ENCODE measurements at regions not wholly inside any gene's neighbourhood (a gene's known extent, or its start where the extent isn't known, plus 50 kb on each side); places are given as distances from the start of the nearest gene placed in this dataset.

- H3K4me3 Mint-ChIP-seq: no peak overlapping the region
- Histone ChIP-seq H4K20me1 (ENCODE audit: low read depth) (no peaks in the 10 kb centered on the region), H3K4me2 (no peak overlapping the region), H2AFZ (replicated peaks) (no peak overlapping the region), H3K36me3 (peaks cover 4% of the 10 kb centered on the region), H3F3A (ENCODE audit: low read depth) (no peaks in the 10 kb centered on the region), H3K79me2 (ENCODE audit: low read depth) (no peaks in the 10 kb centered on the region), H3K9me3 (ENCODE audit: low read depth) (no peaks in the 10 kb centered on the region), H3K4me3 (no peak overlapping the region), H3K4me1 (peaks cover 3% of the 10 kb centered on the region), H3K27me3 (no peaks in the 10 kb centered on the region), H3K27ac (no peak overlapping the region), H3K9ac (no peak overlapping the region)
- no peaks in the 10 kb centered on the region for H3K9me3 Mint-ChIP-seq
- DNase-seq (ENCODE audit: low spot score): no peak
- TF ChIP-seq EZH2phosphoT487 (IDR thresholded peaks at IDR 0.05) (no peak), CTCF (IDR thresholded peaks at IDR 0.05) (no peak), EZH2 (IDR thresholded peaks at IDR 0.05) (no peak)
- H3K36me3 Mint-ChIP-seq: no peaks in the 10 kb centered on the region
- no peaks in the 10 kb centered on the region for H3K4me1 Mint-ChIP-seq
- no peaks in the 10 kb centered on the region for H3K27me3 Mint-ChIP-seq (ENCODE audit: insufficient read depth, low read depth)
- no peak overlapping the region for H3K27ac Mint-ChIP-seq
Observed at GRCh38 chr4:173821876-173822275, 291.8 kb upstream of the HAND2 start.

DNA sequence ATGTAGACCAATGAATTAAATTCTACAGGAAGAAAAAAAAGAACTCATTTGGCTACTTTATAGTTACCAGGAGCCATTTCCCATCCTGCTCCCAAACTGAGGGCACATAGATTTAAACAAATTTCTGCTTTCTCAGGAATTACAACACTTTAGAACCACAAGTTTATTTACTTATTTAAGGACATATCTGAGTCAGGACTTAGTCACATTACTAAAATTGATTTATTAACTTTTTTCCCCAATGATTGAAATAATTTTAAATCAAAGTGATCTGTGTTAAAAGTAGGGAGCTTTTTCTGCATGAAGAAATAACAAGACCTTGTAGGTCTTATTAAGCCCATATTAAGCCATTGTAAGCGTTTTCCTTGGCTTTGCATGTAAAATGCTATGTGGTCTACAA, 291.0 kb upstream of the HAND2 start:
- H3K9me3 ChIP-seq (ENCODE audit: low read depth): no peaks in the 10 kb centered on the region
- no peak overlapping the region for H2AFZ ChIP-seq (replicated peaks)
- no peak overlapping the region for H3K27ac ChIP-seq
- TF ChIP-seq CTCF (IDR thresholded peaks at IDR 0.05) (no peak), EZH2 (IDR thresholded peaks at IDR 0.05) (no peak), EZH2phosphoT487 (IDR thresholded peaks at IDR 0.05) (no peak)
- H3K4me3 ChIP-seq: no peak overlapping the region
- Mint-ChIP-seq H3K9me3 (no peaks in the 10 kb centered on the region), H3K27me3 (ENCODE audit: insufficient read depth, low read depth) (no peaks in the 10 kb centered on the region), H3K27ac (no peak overlapping the region), H3K4me3 (no peak overlapping the region), H3K4me1 (no peaks in the 10 kb centered on the region), H3K36me3 (no peaks in the 10 kb centered on the region)
- H3K4me2 ChIP-seq: no peak overlapping the region
- peaks cover 3% of the 10 kb centered on the region for H3K4me1 ChIP-seq
- no peaks in the 10 kb centered on the region for H3K79me2 ChIP-seq (ENCODE audit: low read depth)
- H3F3A ChIP-seq (ENCODE audit: low read depth): no peaks in the 10 kb centered on the region
- H3K9ac ChIP-seq: no peak overlapping the region
- DNase-seq (ENCODE audit: low spot score): no peak
- H3K27me3 ChIP-seq: no peaks in the 10 kb centered on the region
- H3K36me3 ChIP-seq: peaks cover 4% of the 10 kb centered on the region
- H4K20me1 ChIP-seq (ENCODE audit: low read depth): no peaks in the 10 kb centered on the region

GRCh38 chr4:173807347-173807746, 277.3 kb upstream of the HAND2 start:
- Histone ChIP-seq H3K27ac (no peak overlapping the region), H3K36me3 (no peaks in the 10 kb centered on the region), H3K4me1 (peaks cover 15% of the 10 kb centered on the region), H3K27me3 (no peaks in the 10 kb centered on the region), H3K79me2 (ENCODE audit: low read depth) (no peaks in the 10 kb centered on the region), H3K9me3 (ENCODE audit: low read depth) (no peaks in the 10 kb centered on the region), H3K9ac (no peak overlapping the region), H3K4me2 (no peak overlapping the region), H2AFZ (replicated peaks) (no peak overlapping the region), H4K20me1 (ENCODE audit: low read depth) (no peaks in the 10 kb centered on the region), H3F3A (ENCODE audit: low read depth) (peaks cover 9% of the 10 kb centered on the region), H3K4me3 (no peak overlapping the region)
- peaks cover 2% of the 10 kb centered on the region for H3K27me3 Mint-ChIP-seq (ENCODE audit: insufficient read depth, low read depth)
- H3K4me3 Mint-ChIP-seq: no peak overlapping the region
- no peaks in the 10 kb centered on the region for H3K36me3 Mint-ChIP-seq
- TF ChIP-seq CTCF (IDR thresholded peaks at IDR 0.05) (no peak), EZH2phosphoT487 (IDR thresholded peaks at IDR 0.05) (no peak)
- peaks cover 3% of the 10 kb centered on the region for H3K4me1 Mint-ChIP-seq
- no peaks in the 10 kb centered on the region for H3K9me3 Mint-ChIP-seq
- no peak overlapping the region for H3K27ac Mint-ChIP-seq
- no peak for DNase-seq (ENCODE audit: low spot score)

GRCh38 chr4:173805884-173806283, 275.9 kb upstream of the HAND2 start:
- Histone ChIP-seq H4K20me1 (ENCODE audit: low read depth) (no peaks in the 10 kb centered on the region), H3K79me2 (ENCODE audit: low read depth) (no peaks in the 10 kb centered on the region), H3K36me3 (no peaks in the 10 kb centered on the region), H3K27ac (no peak overlapping the region), H3K4me1 (peaks cover 28% of the 10 kb centered on the region), H3K4me2 (no peak overlapping the region), H3K9ac (no peak overlapping the region), H3K27me3 (no peaks in the 10 kb centered on the region), H3K4me3 (no peak overlapping the region), H3K9me3 (ENCODE audit: low read depth) (no peaks in the 10 kb centered on the region), H3F3A (ENCODE audit: low read depth) (peaks cover 23% of the 10 kb centered on the region), H2AFZ (replicated peaks) (peak overlapping the region; percentile 51)
- no peak overlapping the region for H3K27ac Mint-ChIP-seq
- peaks cover 1% of the 10 kb centered on the region for H3K9me3 Mint-ChIP-seq
- DNase-seq (ENCODE audit: low spot score): no peak
- peaks cover 12% of the 10 kb centered on the region for H3K4me1 Mint-ChIP-seq
- H3K36me3 Mint-ChIP-seq: no peaks in the 10 kb centered on the region
- TF ChIP-seq CTCF (IDR thresholded peaks at IDR 0.05) (no peak), EZH2phosphoT487 (IDR thresholded peaks at IDR 0.05) (no peak), EZH2 (IDR thresholded peaks at IDR 0.05) (no peak)
- H3K27me3 Mint-ChIP-seq (ENCODE audit: insufficient read depth, low read depth): peaks cover 2% of the 10 kb centered on the region
- H3K4me3 Mint-ChIP-seq: no peak overlapping the region
